Activated CD4-positive, alpha-beta memory T cell treated with anti-CD3 and anti-CD28 coated beads, Interleukin-2, amount 10 ng/mL, durations not matched to agents 7 days and 5 days (primary cell): ENCODE measurements at regions not wholly inside any gene's neighbourhood (a gene's known extent, or its start where the extent isn't known, plus 50 kb on each side); places are given as distances from the start of the nearest gene placed in this dataset.
"Not testable (repeated sequence)": the region's sequence is repeated elsewhere in the genome, so short reads cannot be mapped to it uniquely, and the experiment has no call there.

ENCODE experiments used
- CTCF ChIA-PET: fragments of 350-600 bp; sonication (Branson Sonifier 250); formaldehyde crosslinking; loops from one replicate; lab custom pipeline; 2021; ENCODE audit warnings: antibody characterized with exemption, inconsistent platforms; lab: Charles Lee
- POLR2A ChIA-PET: fragments of 350-600 bp; sonication (Branson Sonifier 250); formaldehyde crosslinking; loops from one replicate; lab custom pipeline; 2021; ENCODE audit warnings: antibody characterized with exemption; lab: Charles Lee
- DNase-seq: peaks from one replicate; pipeline ENCODE4 v3.0.0-alpha.2; 2020
- H3K27ac Mint-ChIP-seq: one replicate; pipeline ENCODE4 v1.8.0; 2021; ENCODE audit warnings: mild to moderate bottlenecking, mixed read lengths
- H3K27me3 Mint-ChIP-seq: one replicate; pipeline ENCODE4 v1.8.0; 2021; ENCODE audit warnings: mixed read lengths
- H3K36me3 Mint-ChIP-seq: one replicate; pipeline ENCODE4 v1.8.0; 2021; ENCODE audit warnings: low read depth, mixed read lengths
- H3K4me1 Mint-ChIP-seq: one replicate; pipeline ENCODE4 v1.8.0; 2021; ENCODE audit warnings: mixed read lengths
- H3K4me3 Mint-ChIP-seq: one replicate; pipeline ENCODE4 v1.8.0; 2021; ENCODE audit warnings: mild to moderate bottlenecking, mixed read lengths
- H3K9me3 Mint-ChIP-seq: one replicate; pipeline ENCODE4 v1.8.0; 2021; ENCODE audit warnings: mixed read lengths

GRCh38 chr2:87514515-87514914 lies 233.4 kb upstream of the PLGLB2 start:
- H3K27me3 Mint-ChIP-seq, H3K4me3 Mint-ChIP-seq, H3K9me3 Mint-ChIP-seq, CTCF ChIA-PET, POLR2A ChIA-PET, H3K27ac Mint-ChIP-seq, H3K36me3 Mint-ChIP-seq, DNase-seq: not testable (repeated sequence)
- H3K4me1 Mint-ChIP-seq = peaks cover 21% of the 10 kb centered on the region

- CTCF ChIA-PET, H3K36me3 Mint-ChIP-seq, POLR2A ChIA-PET, H3K9me3 Mint-ChIP-seq, H3K4me3 Mint-ChIP-seq, H3K27me3 Mint-ChIP-seq, DNase-seq: not testable (repeated sequence)
- Mint-ChIP-seq H3K27ac (peak overlapping the region; percentile 35), H3K4me1 (peaks cover 21% of the 10 kb centered on the region)
Observed at GRCh38 chr2:87515226-87515625, 232.7 kb upstream of the PLGLB2 start.

- H3K4me3 Mint-ChIP-seq, DNase-seq, H3K36me3 Mint-ChIP-seq, H3K27me3 Mint-ChIP-seq, H3K27ac Mint-ChIP-seq, CTCF ChIA-PET, H3K9me3 Mint-ChIP-seq, POLR2A ChIA-PET: not testable (repeated sequence)
- peaks cover 20% of the 10 kb centered on the region for H3K4me1 Mint-ChIP-seq
Observed at GRCh38 chr2:87515875-87516274, 232.0 kb upstream of the PLGLB2 start.

- H3K27ac Mint-ChIP-seq, DNase-seq, CTCF ChIA-PET, H3K9me3 Mint-ChIP-seq, POLR2A ChIA-PET, H3K27me3 Mint-ChIP-seq, H3K4me3 Mint-ChIP-seq: not testable (repeated sequence)
- Mint-ChIP-seq H3K4me1 (peaks cover 24% of the 10 kb centered on the region), H3K36me3 (peaks cover 12% of the 10 kb centered on the region)
Observed at GRCh38 chr2:87516369-87516967, 231.4 kb upstream of the PLGLB2 start.

GRCh38 chr2:87517438-87517837 lies 230.4 kb upstream of the PLGLB2 start:
- H3K27ac Mint-ChIP-seq, DNase-seq, H3K27me3 Mint-ChIP-seq, H3K4me3 Mint-ChIP-seq, POLR2A ChIA-PET, H3K9me3 Mint-ChIP-seq, CTCF ChIA-PET: not testable (repeated sequence)
- peaks cover 25% of the 10 kb centered on the region for H3K4me1 Mint-ChIP-seq
- H3K36me3 Mint-ChIP-seq = peaks cover 21% of the 10 kb centered on the region

DNA sequence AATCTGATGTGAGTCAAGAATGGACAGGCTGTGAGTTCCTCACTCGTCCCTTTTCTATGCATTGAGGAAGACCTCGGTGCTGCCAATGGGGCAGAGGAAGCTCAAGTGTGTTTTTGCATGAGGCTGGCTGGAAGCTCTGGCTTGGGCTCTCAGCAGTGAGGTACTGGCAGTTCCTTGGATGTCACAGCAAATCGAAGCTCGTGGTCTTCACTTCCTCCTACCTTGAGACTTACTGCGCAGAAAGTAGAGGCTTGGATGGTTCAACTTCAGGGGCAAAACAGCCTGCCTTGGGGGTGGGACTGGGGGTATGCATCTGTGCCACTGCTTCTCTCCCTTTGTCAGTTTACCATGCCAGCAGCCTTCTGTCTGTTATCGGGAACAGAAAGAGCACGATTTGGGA lies 229.8 kb upstream of the PLGLB2 start:
- Mint-ChIP-seq H3K36me3 (peaks cover 22% of the 10 kb centered on the region), H3K4me1 (peaks cover 25% of the 10 kb centered on the region)
- CTCF ChIA-PET, H3K27ac Mint-ChIP-seq, H3K4me3 Mint-ChIP-seq, DNase-seq, POLR2A ChIA-PET, H3K27me3 Mint-ChIP-seq, H3K9me3 Mint-ChIP-seq: not testable (repeated sequence)

DNA sequence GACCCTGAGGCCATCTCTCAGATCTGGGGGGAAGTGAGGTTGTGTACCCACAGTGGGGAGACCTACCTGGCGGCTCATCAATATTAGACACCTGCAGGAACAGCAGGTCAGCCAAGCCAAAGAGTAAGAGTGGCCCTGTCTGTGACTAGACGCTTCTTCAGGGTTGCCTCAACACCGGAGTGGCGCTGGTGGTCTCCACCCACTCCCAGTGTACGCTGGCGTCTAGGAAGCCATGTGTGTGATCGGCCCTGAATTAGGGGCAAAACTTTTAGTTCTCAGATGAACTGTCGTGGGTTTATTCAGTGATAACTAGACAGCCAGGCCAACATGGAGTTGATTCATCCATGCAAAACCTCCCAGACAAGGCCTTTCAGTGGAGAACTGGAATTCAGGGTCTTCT lies 229.3 kb upstream of the PLGLB2 start:
- H3K27ac Mint-ChIP-seq, POLR2A ChIA-PET, H3K27me3 Mint-ChIP-seq, H3K4me3 Mint-ChIP-seq, DNase-seq, H3K9me3 Mint-ChIP-seq, CTCF ChIA-PET: not testable (repeated sequence)
- Mint-ChIP-seq H3K4me1 (peaks cover 28% of the 10 kb centered on the region), H3K36me3 (peaks cover 25% of the 10 kb centered on the region)

DNA sequence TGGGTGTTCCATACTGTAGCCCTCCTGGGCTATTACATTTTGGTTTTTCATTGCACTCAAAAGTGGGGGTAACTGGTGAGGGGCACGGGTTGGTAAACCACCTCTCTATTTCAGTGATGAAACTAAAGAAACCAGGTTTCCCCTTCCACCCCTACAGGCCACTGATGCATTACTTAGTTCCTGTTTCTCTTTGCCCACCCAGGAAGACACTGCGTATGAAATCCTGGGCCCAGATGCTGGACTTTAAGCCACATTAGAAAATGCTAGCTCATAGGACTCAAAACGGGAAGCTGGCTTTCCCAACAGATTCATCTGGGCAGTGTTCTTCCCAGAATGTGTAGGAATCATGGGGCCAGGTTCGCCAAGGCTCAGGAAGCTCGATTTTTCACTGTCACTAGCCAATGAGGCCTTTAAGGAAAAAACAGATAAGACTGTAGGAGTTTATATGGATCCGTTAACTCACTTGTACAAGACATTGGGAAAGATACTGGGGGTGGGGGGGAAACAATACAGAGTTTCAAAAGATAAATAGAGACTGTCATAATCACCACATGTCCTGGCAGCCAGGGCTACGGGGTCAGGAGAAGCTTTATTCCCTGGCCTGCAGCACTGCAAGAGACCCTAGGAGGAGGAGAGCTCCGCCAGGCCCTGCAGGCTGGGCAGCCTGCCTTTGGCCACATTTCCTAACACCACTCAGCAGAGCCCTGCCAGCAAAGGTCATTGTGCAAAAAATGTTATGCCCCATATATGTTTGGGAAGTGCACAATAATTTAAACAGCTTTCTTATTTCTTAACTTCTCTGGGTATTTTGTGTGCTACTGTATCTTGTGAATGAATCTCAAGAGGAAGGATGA lies 228.5 kb upstream of the PLGLB2 start:
- H3K27me3 Mint-ChIP-seq, H3K9me3 Mint-ChIP-seq, POLR2A ChIA-PET, CTCF ChIA-PET, H3K4me3 Mint-ChIP-seq, DNase-seq, H3K27ac Mint-ChIP-seq: not testable (repeated sequence)
- Mint-ChIP-seq H3K4me1 (peaks cover 29% of the 10 kb centered on the region), H3K36me3 (peaks cover 25% of the 10 kb centered on the region)

DNA sequence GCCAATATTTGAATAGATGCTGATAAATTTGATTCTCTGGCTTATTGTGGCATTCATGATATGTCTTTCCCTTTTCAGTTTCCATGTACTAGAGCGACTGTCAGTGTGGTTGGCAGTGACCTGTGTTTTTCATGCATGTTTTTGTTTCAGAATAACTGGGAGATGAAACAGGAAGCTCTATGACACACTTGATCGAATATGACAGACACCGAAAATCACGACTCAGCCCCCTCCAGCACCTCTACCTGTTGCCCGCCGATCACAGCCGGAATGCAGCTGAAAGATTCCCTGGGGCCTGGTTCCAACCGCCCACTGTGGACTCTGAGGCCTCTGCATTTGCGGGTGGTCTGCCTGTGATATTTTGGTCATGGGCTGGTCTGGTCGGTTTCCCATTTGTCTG lies 226.8 kb upstream of the PLGLB2 start:
- POLR2A ChIA-PET, H3K9me3 Mint-ChIP-seq, CTCF ChIA-PET, H3K4me3 Mint-ChIP-seq, H3K27me3 Mint-ChIP-seq, H3K27ac Mint-ChIP-seq: not testable (repeated sequence)
- H3K36me3 Mint-ChIP-seq = peaks cover 22% of the 10 kb centered on the region
- DNase-seq = peak; percentile 33
- peaks cover 28% of the 10 kb centered on the region for H3K4me1 Mint-ChIP-seq

GRCh38 chr2:87521489-87521888 lies 226.4 kb upstream of the PLGLB2 start:
- H3K9me3 Mint-ChIP-seq, H3K4me3 Mint-ChIP-seq, H3K27me3 Mint-ChIP-seq, CTCF ChIA-PET, POLR2A ChIA-PET, DNase-seq, H3K27ac Mint-ChIP-seq: not testable (repeated sequence)
- Mint-ChIP-seq H3K4me1 (peaks cover 28% of the 10 kb centered on the region), H3K36me3 (peaks cover 22% of the 10 kb centered on the region)

DNA sequence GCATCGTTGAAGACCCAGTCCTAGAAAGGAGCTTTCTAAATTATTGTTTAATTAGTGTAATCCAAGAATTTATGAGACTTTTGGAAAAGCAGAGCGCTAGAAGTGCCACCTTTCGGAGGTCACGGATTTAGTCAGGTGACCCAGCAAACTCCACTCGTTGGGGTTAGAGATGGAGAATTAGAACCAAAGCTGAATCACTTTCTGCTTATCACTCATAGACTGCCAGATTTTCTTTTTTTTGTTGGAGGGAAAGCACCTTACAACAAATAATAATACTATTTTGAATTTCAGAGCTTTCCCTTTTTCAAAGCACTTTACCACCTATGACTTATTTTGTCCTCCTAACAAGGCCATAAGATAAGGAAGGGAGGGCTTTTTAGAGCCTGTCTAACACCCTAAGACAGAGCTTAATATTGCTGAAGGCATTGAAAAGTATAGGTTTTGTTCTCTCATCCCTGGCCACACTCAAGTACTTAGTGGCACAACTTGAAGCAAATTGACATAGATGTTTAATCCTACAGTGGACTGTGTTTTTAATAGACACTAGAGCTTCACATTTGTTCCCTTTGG lies 223.2 kb upstream of the PLGLB2 start:
- Mint-ChIP-seq H3K36me3 (peaks cover 19% of the 10 kb centered on the region), H3K4me1 (peaks cover 16% of the 10 kb centered on the region)
- H3K27ac Mint-ChIP-seq, DNase-seq, H3K9me3 Mint-ChIP-seq, CTCF ChIA-PET, H3K4me3 Mint-ChIP-seq, POLR2A ChIA-PET, H3K27me3 Mint-ChIP-seq: not testable (repeated sequence)

GRCh38 chr2:87525497-87525991 lies 222.3 kb upstream of the PLGLB2 start:
- POLR2A ChIA-PET, H3K27me3 Mint-ChIP-seq, H3K4me3 Mint-ChIP-seq, H3K9me3 Mint-ChIP-seq, CTCF ChIA-PET, H3K27ac Mint-ChIP-seq: not testable (repeated sequence)
- Mint-ChIP-seq H3K4me1 (peaks cover 17% of the 10 kb centered on the region), H3K36me3 (peaks cover 19% of the 10 kb centered on the region)
- peak; percentile 19 for DNase-seq

- H3K4me3 Mint-ChIP-seq, CTCF ChIA-PET, H3K9me3 Mint-ChIP-seq, H3K27ac Mint-ChIP-seq, POLR2A ChIA-PET, DNase-seq, H3K27me3 Mint-ChIP-seq: not testable (repeated sequence)
- Mint-ChIP-seq H3K4me1 (peaks cover 13% of the 10 kb centered on the region), H3K36me3 (peaks cover 17% of the 10 kb centered on the region)
Observed at GRCh38 chr2:87526258-87526657, 221.6 kb upstream of the PLGLB2 start.
